Hematopoietic multipotent progenitor cell treated with erythropoietin and hydrocortisone succinate and interleukin-3 and kit ligand, for 6 days (in vitro differentiated cells): ENCODE measurements at regions not wholly inside any gene's neighbourhood (a gene's known extent, or its start where the extent isn't known, plus 50 kb on each side); places are given as distances from the start of the nearest gene placed in this dataset.
A peak's percentile ranks its signal among the peaks of the same experiment; 100 is the strongest.

Source experiments
- DNase-seq: peaks from one replicate; pipeline ENCODE4 v3.0.0-alpha.2; 2015

GRCh38 chr13:36493046-36493445, 60.8 kb downstream of the CCNA1 start:
- no peak for DNase-seq

GRCh38 chr13:36495431-36495830, 63.1 kb downstream of the CCNA1 start:
- no peak for DNase-seq

GRCh38 chr13:36509369-36509768, 77.1 kb downstream of the CCNA1 start:
- no peak for DNase-seq

GRCh38 chr13:36512771-36513170, 80.5 kb downstream of the CCNA1 start:
- DNase-seq = no peak

- DNase-seq = no peak
Observed at GRCh38 chr13:36513266-36513665, 81.0 kb downstream of the CCNA1 start.

- no peak for DNase-seq
Observed at GRCh38 chr13:36515466-36515865, 83.2 kb downstream of the CCNA1 start.

GRCh38 chr13:36516225-36516624, 83.9 kb downstream of the CCNA1 start:
- no peak for DNase-seq

GRCh38 chr13:36518707-36519106, 86.4 kb downstream of the CCNA1 start:
- no peak for DNase-seq

- DNase-seq = no peak
Observed at GRCh38 chr13:36519432-36519831, 87.1 kb downstream of the CCNA1 start.

GRCh38 chr13:36520111-36520510, 87.8 kb downstream of the CCNA1 start:
- no peak for DNase-seq

- DNase-seq = no peak
Observed at GRCh38 chr13:36526897-36527296, 94.6 kb downstream of the CCNA1 start.

- no peak for DNase-seq
Observed at GRCh38 chr13:36528105-36528504, 95.8 kb downstream of the CCNA1 start.

- DNase-seq = no peak
Observed at GRCh38 chr13:36530050-36530789, 97.9 kb downstream of the CCNA1 start.

- peak; percentile 16 for DNase-seq
Observed at GRCh38 chr13:36530861-36531590, 98.7 kb downstream of the CCNA1 start.

GRCh38 chr13:36531746-36532486, 99.6 kb downstream of the CCNA1 start:
- DNase-seq = no peak

GRCh38 chr13:36533806-36534205, 101.5 kb downstream of the CCNA1 start:
- DNase-seq = no peak

GRCh38 chr13:36536546-36536945, 104.3 kb downstream of the CCNA1 start:
- DNase-seq = no peak

GRCh38 chr13:36543671-36544070, 111.4 kb downstream of the CCNA1 start:
- DNase-seq = no peak

- DNase-seq = no peak
Observed at GRCh38 chr13:36548129-36548528, 115.8 kb downstream of the CCNA1 start.

GRCh38 chr13:36549126-36549702, 116.9 kb downstream of the CCNA1 start:
- no peak for DNase-seq

GRCh38 chr13:36549755-36550154, 117.5 kb downstream of the CCNA1 start:
- no peak for DNase-seq

GRCh38 chr13:36550177-36550576, 117.9 kb downstream of the CCNA1 start:
- DNase-seq = no peak

- no peak for DNase-seq
Observed at GRCh38 chr13:36551445-36551844, 119.2 kb downstream of the CCNA1 start.
